Common myeloid progenitor, CD34-positive (primary cell): ENCODE measurements at regions not wholly inside any gene's neighbourhood (a gene's known extent, or its start where the extent isn't known, plus 50 kb on each side); places are given as distances from the start of the nearest gene placed in this dataset.

ENCODE experiments used
- CTCF ChIA-PET: fragments of 350-600 bp; sonication (Branson Sonifier 250); formaldehyde crosslinking; loops from one replicate; lab custom pipeline; 2021; ENCODE audit warnings: antibody characterized with exemption; lab: Charles Lee
- POLR2A ChIA-PET: fragments of 350-600 bp; sonication (Branson Sonifier 250); formaldehyde crosslinking; loops from one replicate; lab custom pipeline; 2021; ENCODE audit warnings: antibody characterized with exemption; lab: Charles Lee
- DNase-seq, 3 donors: peaks; one replicate each; pipeline versions ENCODE4 v3.0.0 to v3.0.0-alpha.2; 2013
- H3K27ac ChIP-seq, 2 experiments: 1 replicate in 1 of 2; 2 replicates in 1 of 2; pipeline ENCODE4 v1.7.0; 2013; ENCODE audit warnings: inconsistent platforms in 2 of 2, low read length in 2 of 2, mild to moderate bottlenecking in 2 of 2, low read depth in 1 of 2, moderate library complexity in 1 of 2; ENCODE audit not compliant: severe bottlenecking in 2 of 2, insufficient read depth in 1 of 2, poor library complexity in 1 of 2
- H3K27me3 ChIP-seq, 5 experiments: replicated peaks in 2 of 5; 1 replicate in 3 of 5; 2 replicates in 2 of 5; pipeline versions ENCODE4 v1.6.1 to v1.7.0; 2013; ENCODE audit warnings: low read length in 4 of 5, mild to moderate bottlenecking in 2 of 5, moderate library complexity in 2 of 5, inconsistent platforms in 1 of 5; ENCODE audit not compliant: insufficient read depth in 5 of 5, control insufficient read depth in 4 of 5
- H3K36me3 ChIP-seq, 4 experiments: 1 replicate in 2 of 4; 2 replicates in 2 of 4; pipeline versions ENCODE4 v1.6.1 to v1.7.0; 2013; ENCODE audit warnings: low read length in 3 of 4, control low read depth in 1 of 4, mild to moderate bottlenecking in 1 of 4; ENCODE audit not compliant: control insufficient read depth in 4 of 4, insufficient read depth in 4 of 4
- H3K4me1 ChIP-seq, 4 experiments: 1 replicate in 3 of 4; 2 replicates in 1 of 4; pipeline versions ENCODE4 v1.6.1 to v1.7.1; 2013; ENCODE audit warnings: low read length in 3 of 4, mild to moderate bottlenecking in 3 of 4, control low read depth in 1 of 4, inconsistent platforms in 1 of 4, moderate library complexity in 1 of 4; ENCODE audit not compliant: control insufficient read depth in 4 of 4, insufficient read depth in 4 of 4; ENCODE audit errors: control extremely low read depth in 1 of 4
- H3K4me3 ChIP-seq, 7 experiments: 1 replicate in 4 of 7; 2 replicates in 3 of 7; pipeline versions ENCODE4 v1.5.1 to v1.7.0; 2013; ENCODE audit warnings: mild to moderate bottlenecking in 7 of 7, low read length in 6 of 7, moderate library complexity in 6 of 7, inconsistent platforms in 2 of 7, low read depth in 2 of 7, control low read depth in 1 of 7; ENCODE audit not compliant: insufficient read depth in 4 of 7, control insufficient read depth in 1 of 7; ENCODE audit errors: extremely low read depth in 1 of 7
- H3K9me3 ChIP-seq, 5 experiments: 1 replicate in 4 of 5; 2 replicates in 1 of 5; pipeline versions ENCODE4 v1.6.1 to v1.7.1; 2013; ENCODE audit warnings: low read length in 4 of 5, mild to moderate bottlenecking in 2 of 5, inconsistent platforms in 1 of 5, low read depth in 1 of 5, moderate library complexity in 1 of 5; ENCODE audit not compliant: control insufficient read depth in 4 of 5, insufficient read depth in 2 of 5; ENCODE audit errors: control extremely low read depth in 1 of 5
- WGBS: methylation state at CpG from one replicate; pipeline ENCODE4 v1.1.5; 2013; ENCODE audit not compliant: insufficient coverage; 5-methylcytosine and 5-hydroxymethylcytosine counted together

DNA sequence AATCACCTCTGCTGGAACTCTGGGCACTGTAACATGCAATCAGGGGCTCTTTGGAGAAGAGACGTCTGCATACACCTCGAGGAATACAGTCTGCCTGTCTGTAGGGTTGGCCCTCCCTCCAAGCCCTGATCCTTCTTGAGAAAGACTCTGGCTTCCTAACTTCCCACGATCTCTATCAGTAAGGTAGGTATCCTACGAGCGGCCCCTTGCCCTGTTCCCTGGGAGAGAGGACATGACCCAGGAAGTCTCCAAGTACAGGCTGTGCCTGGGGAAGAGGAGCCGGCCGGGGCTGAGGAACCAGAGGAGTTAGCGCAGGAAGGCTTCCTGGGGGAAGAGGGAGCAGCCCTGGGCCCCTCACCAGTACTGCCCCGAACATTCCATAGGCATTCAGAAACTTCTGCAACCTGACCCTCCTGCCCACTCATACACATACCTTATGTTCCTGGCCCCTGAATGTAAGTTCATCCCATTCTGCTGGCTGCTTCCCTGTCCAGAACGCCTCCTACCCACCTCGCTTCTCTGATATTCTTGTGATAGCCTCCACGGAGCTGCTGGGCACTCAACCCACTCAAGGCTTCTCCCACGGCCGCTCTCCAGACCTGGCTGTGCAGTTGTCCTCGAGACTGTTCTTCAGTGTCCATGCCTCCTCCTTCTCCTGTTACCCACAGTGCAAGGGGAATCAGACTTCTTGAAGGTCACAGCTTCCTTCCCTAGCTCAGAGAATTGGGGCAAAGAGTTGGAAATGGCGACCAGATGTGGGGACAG lies 116.1 kb downstream of the CYP26B1 start:
- no peaks in the 10 kb centered on the region for H3K36me3 ChIP-seq
- H3K27me3 ChIP-seq: no peaks in the 10 kb centered on the region
- H3K4me1 ChIP-seq: no peaks in the 10 kb centered on the region
- H3K27ac ChIP-seq: no peak overlapping the region
- POLR2A ChIA-PET: no interaction called here
- 84% methylated on average over 12 of the region's 16 CpGs for WGBS
- DNase-seq: no peak
- CTCF ChIA-PET: no interaction called here
- no peak overlapping the region for H3K4me3 ChIP-seq
- H3K9me3 ChIP-seq: no peaks in the 10 kb centered on the region

DNA sequence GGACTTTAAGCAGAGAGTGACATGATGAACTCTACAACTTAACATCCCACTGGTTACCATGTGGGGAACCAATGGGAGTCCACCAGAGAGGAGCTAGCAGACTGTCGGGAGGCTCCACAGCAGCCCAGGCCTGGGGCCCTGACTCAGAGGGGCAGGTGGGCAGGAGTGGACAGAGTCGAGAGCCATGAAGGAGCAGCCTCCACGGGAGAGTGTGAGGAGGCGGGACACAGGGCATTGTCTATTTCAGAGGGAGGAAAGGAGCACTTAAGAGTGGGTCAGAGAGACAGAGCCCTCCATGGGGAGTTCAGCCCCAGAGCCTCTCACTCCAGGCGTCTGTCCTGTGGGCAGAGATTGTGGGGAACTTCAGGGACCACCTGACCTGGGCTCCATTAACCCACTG lies 118.7 kb downstream of the CYP26B1 start:
- no peaks in the 10 kb centered on the region for H3K36me3 ChIP-seq
- ChIA-PET CTCF (no interaction called here), POLR2A (no interaction called here)
- 88% methylated on average over 4 of the region's 5 CpGs for WGBS
- H3K4me1 ChIP-seq: no peaks in the 10 kb centered on the region
- H3K9me3 ChIP-seq: no peaks in the 10 kb centered on the region
- DNase-seq: no peak
- H3K4me3 ChIP-seq: no peak overlapping the region
- no peaks in the 10 kb centered on the region for H3K27me3 ChIP-seq
- H3K27ac ChIP-seq: no peak overlapping the region

DNA sequence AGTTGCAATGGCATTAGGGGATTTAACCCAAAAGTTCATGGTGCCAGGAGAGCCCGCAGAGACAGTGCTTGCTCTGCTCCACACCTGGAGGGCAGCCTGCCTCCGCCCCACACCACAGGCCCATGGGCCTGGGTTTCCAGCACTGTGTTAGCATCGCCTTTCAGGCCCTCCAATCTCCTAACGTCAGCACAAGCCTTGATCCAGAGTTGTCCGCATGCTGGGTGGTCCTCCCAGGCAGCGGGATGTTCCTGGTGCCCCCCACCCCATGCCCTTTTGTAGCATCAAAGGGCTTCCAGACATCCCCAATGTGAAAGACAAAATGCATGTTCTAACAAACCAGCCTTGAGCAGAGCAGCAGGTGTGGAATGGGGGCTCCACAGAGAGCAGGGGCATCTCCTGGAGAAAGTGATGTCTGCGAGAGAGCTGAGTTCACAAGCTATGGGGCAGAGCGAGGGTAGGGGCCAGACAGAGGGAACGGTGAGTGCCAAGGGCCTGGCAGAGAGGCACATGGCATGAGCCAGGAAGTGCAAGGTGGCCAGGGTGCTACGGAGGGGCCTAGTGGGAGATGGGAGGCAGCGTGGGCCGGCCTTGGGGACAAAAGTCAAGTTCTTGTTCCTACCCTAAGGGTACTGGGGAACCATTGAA lies 119.2 kb downstream of the CYP26B1 start:
- Histone ChIP-seq H3K4me3 (no peak overlapping the region), H3K4me1 (no peaks in the 10 kb centered on the region), H3K27me3 (no peaks in the 10 kb centered on the region), H3K9me3 (no peaks in the 10 kb centered on the region), H3K27ac (no peak overlapping the region), H3K36me3 (no peaks in the 10 kb centered on the region)
- ChIA-PET POLR2A (no interaction called here), CTCF (no interaction called here)
- no peak for DNase-seq
- 93% methylated on average over 9 of the region's 12 CpGs for WGBS

DNA sequence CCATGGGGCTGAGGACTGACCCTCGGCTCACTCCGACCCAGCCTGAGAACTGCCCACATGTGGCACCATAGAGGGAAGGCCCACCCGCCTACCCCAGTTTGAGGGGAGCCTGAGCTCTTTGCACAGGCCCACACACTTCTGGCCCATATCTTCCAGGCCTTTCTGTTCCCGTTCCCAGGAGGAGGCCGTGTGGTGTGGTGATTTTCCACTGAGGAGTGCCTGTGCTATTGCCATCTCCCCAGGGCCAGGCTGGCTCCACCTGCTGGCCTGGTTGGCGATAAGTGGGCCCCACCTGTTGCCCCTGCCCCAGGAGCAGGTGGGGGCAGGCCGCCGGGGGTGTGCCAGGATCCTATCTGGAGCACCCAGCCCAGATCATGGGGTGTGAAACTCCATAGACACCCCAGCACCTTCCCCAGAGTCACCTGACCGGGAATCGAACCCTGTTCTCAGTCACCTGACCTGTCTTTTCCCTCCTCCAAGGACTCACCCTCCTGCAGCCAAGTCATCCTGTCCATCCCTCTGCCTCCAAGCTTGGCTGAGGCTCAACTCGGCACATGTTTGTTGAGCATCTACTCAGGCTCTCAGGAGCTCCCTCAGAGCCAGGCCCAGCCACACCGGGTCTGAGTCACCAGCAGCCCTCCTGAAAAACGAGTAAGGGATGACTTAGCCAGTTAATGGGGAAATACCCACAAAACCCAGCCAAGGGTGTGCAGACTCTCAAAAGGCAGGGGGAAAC lies 120.1 kb downstream of the CYP26B1 start:
- CTCF ChIA-PET: no interaction called here
- Histone ChIP-seq H3K4me1 (no peaks in the 10 kb centered on the region), H3K4me3 (no peak overlapping the region), H3K9me3 (no peaks in the 10 kb centered on the region), H3K27me3 (no peaks in the 10 kb centered on the region), H3K27ac (no peak overlapping the region), H3K36me3 (no peaks in the 10 kb centered on the region)
- 91% methylated on average over 12 of the region's 13 CpGs for WGBS
- no peak for DNase-seq
- POLR2A ChIA-PET: no interaction called here

DNA sequence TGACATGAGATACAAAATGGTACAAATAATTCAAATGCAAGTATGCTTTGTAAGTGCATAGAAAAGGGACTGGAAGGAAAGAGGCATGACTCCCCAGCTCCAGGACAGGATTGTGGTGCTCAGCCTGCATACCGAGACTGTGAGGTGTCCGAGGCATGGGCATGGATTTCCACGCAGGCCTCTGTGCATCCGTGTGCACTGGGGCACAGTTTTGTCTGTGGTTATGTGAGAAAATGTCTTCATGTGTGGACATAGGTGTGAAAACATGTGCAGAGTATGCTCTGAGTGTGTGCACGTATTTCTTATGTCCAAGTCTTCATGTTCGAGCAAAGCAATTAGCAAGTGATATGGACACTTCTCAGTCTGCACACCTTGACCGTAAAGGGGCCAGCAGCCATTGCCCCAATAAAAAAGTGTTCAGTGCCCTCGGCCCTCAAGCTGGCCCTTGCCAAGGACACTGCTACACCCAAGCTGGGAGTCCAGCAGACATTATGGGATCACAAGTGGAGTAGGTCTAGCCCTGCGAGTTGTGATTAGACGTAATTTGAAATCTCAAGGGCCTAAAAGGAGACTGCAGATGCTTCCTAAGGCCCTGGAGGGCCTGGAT lies 120.7 kb downstream of the CYP26B1 start:
- no peaks in the 10 kb centered on the region for H3K9me3 ChIP-seq
- no peak overlapping the region for H3K27ac ChIP-seq
- DNase-seq: no peak
- H3K4me3 ChIP-seq: no peak overlapping the region
- ChIA-PET CTCF (no interaction called here), POLR2A (no interaction called here)
- WGBS: 91% methylated on average over 10 of the region's 10 CpGs
- H3K27me3 ChIP-seq: no peaks in the 10 kb centered on the region
- no peaks in the 10 kb centered on the region for H3K36me3 ChIP-seq
- no peaks in the 10 kb centered on the region for H3K4me1 ChIP-seq

DNA sequence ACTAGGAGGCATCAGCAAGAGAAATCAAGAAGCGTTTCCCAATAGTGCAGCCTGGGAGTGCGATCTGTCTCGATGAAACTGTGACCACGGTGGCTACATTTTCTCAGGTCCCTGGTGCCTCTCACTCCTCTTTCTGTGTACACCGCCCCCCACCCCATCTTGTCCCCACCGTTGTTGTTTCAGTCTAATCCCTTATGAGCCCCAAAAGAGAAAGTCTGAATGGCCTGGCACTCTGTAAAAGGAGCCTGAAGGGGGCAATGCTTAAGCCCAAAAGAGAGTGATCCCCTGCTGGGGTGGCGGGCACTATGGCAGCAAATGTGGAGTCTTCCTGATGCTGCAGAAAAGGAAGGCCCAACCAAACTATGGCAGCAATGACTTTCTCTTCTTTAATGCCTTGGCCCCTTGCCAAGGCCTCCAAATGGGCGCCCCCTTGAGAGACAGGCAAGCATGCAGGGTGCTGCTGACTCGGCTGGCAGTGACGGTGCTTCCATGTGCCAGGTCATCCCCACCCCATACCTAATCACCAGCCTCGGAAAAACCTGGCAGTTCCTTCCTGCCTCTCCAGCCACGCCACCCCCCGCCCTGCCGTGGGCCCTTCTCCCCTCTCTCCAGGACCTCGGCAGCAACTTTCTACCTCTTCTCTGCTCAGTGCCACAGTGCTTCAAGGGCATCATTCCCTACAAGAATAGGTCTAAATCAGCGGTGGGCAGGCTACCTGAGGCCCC lies 123.0 kb downstream of the CYP26B1 start:
- DNase-seq: no peak
- Histone ChIP-seq H3K4me1 (no peaks in the 10 kb centered on the region), H3K36me3 (no peaks in the 10 kb centered on the region), H3K9me3 (no peaks in the 10 kb centered on the region), H3K4me3 (no peak overlapping the region), H3K27ac (no peak overlapping the region), H3K27me3 (no peaks in the 10 kb centered on the region)
- CTCF ChIA-PET: no interaction called here
- POLR2A ChIA-PET: no interaction called here
- WGBS: 85% methylated on average over 15 of the region's 16 CpGs
